GM23338 (cell line): ENCODE measurements at regions not wholly inside any gene's neighbourhood (a gene's known extent, or its start where the extent isn't known, plus 50 kb on each side); places are given as distances from the start of the nearest gene placed in this dataset.

Source experiments
- ATAC-seq: fragments of 200-7000 bp; cut with Tn5 transposase; 3 replicates; pipeline ENCODE4 v1.9.1; 2020
- DNase-seq: peaks from one replicate; pipeline ENCODE4 v3.0.0-alpha.2; 2015; ENCODE audit warnings: low spot score
- H2AFZ ChIP-seq: fragments of 200-600 bp; sonication (generic); 2 replicates; pipeline ENCODE4 v1.8.0; 2016; ENCODE audit warnings: antibody characterized with exemption, mild to moderate bottlenecking, moderate library complexity
- H3F3A ChIP-seq: fragments of 200-600 bp; sonication (generic); replicated peaks from 2 replicates; pipeline ENCODE4 v1.8.0; 2017; ENCODE audit warnings: antibody characterized with exemption, mixed run types, low read depth
- H3K27ac ChIP-seq: fragments of 200-600 bp; sonication (generic); 2 replicates; pipeline ENCODE4 v1.6.1; 2016; ENCODE audit warnings: low read depth
- H3K27me3 ChIP-seq: fragments of 200-600 bp; sonication (generic); 2 replicates; pipeline ENCODE4 v1.8.0; 2016; ENCODE audit warnings: mild to moderate bottlenecking, mixed run types, moderate library complexity; ENCODE audit not compliant: insufficient read depth
- H3K36me3 ChIP-seq: fragments of 200-600 bp; sonication (generic); 2 replicates; pipeline ENCODE4 v1.8.0; 2016; ENCODE audit warnings: mild to moderate bottlenecking; ENCODE audit not compliant: insufficient read depth
- H3K4me1 ChIP-seq: fragments of 200-600 bp; sonication (generic); 2 replicates; pipeline ENCODE4 v1.8.0; 2016; ENCODE audit warnings: mild to moderate bottlenecking, moderate library complexity; ENCODE audit not compliant: insufficient read depth
- H3K4me2 ChIP-seq: fragments of 200-600 bp; sonication (generic); 2 replicates; pipeline ENCODE4 v1.7.1; 2017; ENCODE audit warnings: mixed run types
- H3K4me3 ChIP-seq: fragments of 200-600 bp; sonication (generic); 2 replicates; pipeline ENCODE4 v1.6.1; 2016; ENCODE audit warnings: mixed run types
- H3K79me2 ChIP-seq: fragments of 200-600 bp; sonication (generic); replicated peaks from 2 replicates; pipeline ENCODE4 v1.8.0; 2017; ENCODE audit warnings: mild to moderate bottlenecking; ENCODE audit not compliant: insufficient read depth
- H3K9me2 ChIP-seq: fragments of 200-600 bp; sonication (generic); 2 replicates; pipeline ENCODE4 v1.8.0; 2017; ENCODE audit not compliant: insufficient read depth
- H4K20me1 ChIP-seq: fragments of 200-600 bp; sonication (generic); replicated peaks from 2 replicates; pipeline ENCODE4 v1.8.0; 2017; ENCODE audit warnings: mild to moderate bottlenecking; ENCODE audit not compliant: insufficient read depth
- H3K27ac Mint-ChIP-seq: 2 replicates; pipeline ENCODE4 v1.8.0; 2020; ENCODE audit warnings: inconsistent platforms, mild to moderate bottlenecking, moderate library complexity, mixed read lengths
- H3K27me3 Mint-ChIP-seq: 3 replicates; pipeline ENCODE4 v1.8.0; 2022; ENCODE audit warnings: low read depth, mild to moderate bottlenecking, moderate library complexity, mixed read lengths, inconsistent platforms; ENCODE audit not compliant: insufficient read depth, poor library complexity
- H3K36me3 Mint-ChIP-seq: 3 replicates; pipeline ENCODE4 v1.8.0; 2021; ENCODE audit warnings: low read depth, mild to moderate bottlenecking, inconsistent platforms, moderate library complexity, mixed read lengths
- H3K4me1 Mint-ChIP-seq: 3 replicates; pipeline ENCODE4 v1.8.0; 2020; ENCODE audit warnings: mild to moderate bottlenecking, inconsistent platforms, mixed read lengths
- H3K4me3 Mint-ChIP-seq: 3 replicates; pipeline ENCODE4 v1.8.0; 2021; ENCODE audit warnings: moderate library complexity, mild to moderate bottlenecking, inconsistent platforms, mixed read lengths
- H3K9me3 Mint-ChIP-seq: 3 replicates; pipeline ENCODE4 v1.8.0; 2020; ENCODE audit warnings: moderate library complexity, mild to moderate bottlenecking, inconsistent platforms, mixed read lengths
- CREB1 ChIP-seq: fragments of 250-450 bp; sonication (Bioruptor Pico); IDR thresholded peaks from 2 replicates; pipeline ENCODE4 v1.5.0; 2020; ENCODE audit warnings: low read depth, mild to moderate bottlenecking, moderate library complexity
- EZH2phosphoT487 ChIP-seq: fragments of 200-600 bp; sonication (generic); IDR thresholded peaks from one replicate; pipeline ENCODE4 v1.8.1; 2018; ENCODE audit warnings: antibody characterized with exemption; ENCODE audit not compliant: unreplicated experiment
- JUNB ChIP-seq: IDR thresholded peaks from one replicate; pipeline ENCODE4 v1.6.1; 2016; ENCODE audit warnings: antibody characterized with exemption; ENCODE audit not compliant: unreplicated experiment
- NANOG ChIP-seq: IDR thresholded peaks from 2 replicates; pipeline ENCODE4 v1.6.1; 2016; ENCODE audit warnings: antibody characterized with exemption, borderline replicate concordance
- POLR2AphosphoS5 ChIP-seq: IDR thresholded peaks from 2 replicates; pipeline ENCODE4 v1.6.1; 2016; ENCODE audit warnings: antibody characterized with exemption, low read depth
- STAT1 ChIP-seq: IDR thresholded peaks from one replicate; pipeline ENCODE4 v1.6.1; 2016; ENCODE audit warnings: antibody characterized with exemption; ENCODE audit not compliant: unreplicated experiment
- ZNF331 ChIP-seq: fragments of 250-450 bp; sonication (Bioruptor Pico); IDR thresholded peaks from 2 replicates; pipeline ENCODE4 v1.5.0; 2020; ENCODE audit warnings: low read depth, mild to moderate bottlenecking, moderate library complexity
- TF ChIP-seq, protein P1 (sequence below), 2 experiments: fragments of 200-600 bp in 1 of 2; sonication (generic) in 1 of 2; conservative IDR thresholded peaks; 2 replicates each; pipeline versions ENCODE4 v1.5.1 to v1.6.1; 2016 to 2017; ENCODE audit warnings: antibody characterized with exemption in 2 of 2, low read depth in 2 of 2, mild to moderate bottlenecking in 2 of 2, moderate library complexity in 1 of 2
- TF ChIP-seq, protein P2 (sequence below): IDR thresholded peaks from 2 replicates; pipeline ENCODE4 v1.6.1; 2016; ENCODE audit warnings: antibody characterized with exemption
- TF ChIP-seq, protein P3 (sequence below): IDR thresholded peaks from one replicate; pipeline ENCODE4 v1.6.1; 2018; ENCODE audit warnings: antibody characterized with exemption; ENCODE audit not compliant: unreplicated experiment

DNA sequence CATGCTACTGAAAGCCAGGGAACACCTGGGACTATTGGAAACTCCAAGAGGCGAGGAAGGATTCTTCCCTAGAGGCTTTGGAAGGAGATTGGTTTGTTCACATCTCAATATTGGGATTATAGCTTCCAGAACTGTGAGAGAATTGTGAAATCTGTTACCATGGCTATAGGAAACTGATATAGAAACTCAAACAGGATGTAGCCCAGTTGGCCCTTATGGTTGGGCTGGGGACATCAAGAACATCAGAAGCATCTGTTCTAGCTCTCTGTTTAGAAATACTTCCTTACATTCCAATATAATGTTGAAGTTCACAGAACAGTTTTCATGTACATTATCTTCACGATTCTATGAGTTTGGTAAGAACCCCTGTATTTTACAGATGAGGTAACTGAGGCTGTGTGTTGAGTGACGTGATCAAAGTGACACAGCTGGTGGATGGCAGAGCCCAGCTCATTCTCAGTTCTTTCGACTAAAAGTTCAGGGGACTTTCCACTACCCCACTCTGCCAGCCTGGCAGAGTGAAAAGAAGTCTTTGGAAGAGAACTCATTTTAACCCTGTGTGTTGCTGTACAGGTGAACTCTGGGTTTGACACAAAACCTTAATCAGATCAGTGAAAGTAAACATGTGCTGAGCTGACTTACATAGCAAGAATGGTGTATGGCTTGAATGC is 183.0 kb downstream of the GBA3 start:
- TF ChIP-seq JUNB (no peak), POLR2AphosphoS5 (no peak)
- TF ChIP-seq, protein P1, sequence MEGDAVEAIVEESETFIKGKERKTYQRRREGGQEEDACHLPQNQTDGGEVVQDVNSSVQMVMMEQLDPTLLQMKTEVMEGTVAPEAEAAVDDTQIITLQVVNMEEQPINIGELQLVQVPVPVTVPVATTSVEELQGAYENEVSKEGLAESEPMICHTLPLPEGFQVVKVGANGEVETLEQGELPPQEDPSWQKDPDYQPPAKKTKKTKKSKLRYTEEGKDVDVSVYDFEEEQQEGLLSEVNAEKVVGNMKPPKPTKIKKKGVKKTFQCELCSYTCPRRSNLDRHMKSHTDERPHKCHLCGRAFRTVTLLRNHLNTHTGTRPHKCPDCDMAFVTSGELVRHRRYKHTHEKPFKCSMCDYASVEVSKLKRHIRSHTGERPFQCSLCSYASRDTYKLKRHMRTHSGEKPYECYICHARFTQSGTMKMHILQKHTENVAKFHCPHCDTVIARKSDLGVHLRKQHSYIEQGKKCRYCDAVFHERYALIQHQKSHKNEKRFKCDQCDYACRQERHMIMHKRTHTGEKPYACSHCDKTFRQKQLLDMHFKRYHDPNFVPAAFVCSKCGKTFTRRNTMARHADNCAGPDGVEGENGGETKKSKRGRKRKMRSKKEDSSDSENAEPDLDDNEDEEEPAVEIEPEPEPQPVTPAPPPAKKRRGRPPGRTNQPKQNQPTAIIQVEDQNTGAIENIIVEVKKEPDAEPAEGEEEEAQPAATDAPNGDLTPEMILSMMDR (conservative IDR thresholded peaks at IDR 0.05; ENCODE audit: low read depth in 2 of 2): no peak
- TF ChIP-seq, protein P2, sequence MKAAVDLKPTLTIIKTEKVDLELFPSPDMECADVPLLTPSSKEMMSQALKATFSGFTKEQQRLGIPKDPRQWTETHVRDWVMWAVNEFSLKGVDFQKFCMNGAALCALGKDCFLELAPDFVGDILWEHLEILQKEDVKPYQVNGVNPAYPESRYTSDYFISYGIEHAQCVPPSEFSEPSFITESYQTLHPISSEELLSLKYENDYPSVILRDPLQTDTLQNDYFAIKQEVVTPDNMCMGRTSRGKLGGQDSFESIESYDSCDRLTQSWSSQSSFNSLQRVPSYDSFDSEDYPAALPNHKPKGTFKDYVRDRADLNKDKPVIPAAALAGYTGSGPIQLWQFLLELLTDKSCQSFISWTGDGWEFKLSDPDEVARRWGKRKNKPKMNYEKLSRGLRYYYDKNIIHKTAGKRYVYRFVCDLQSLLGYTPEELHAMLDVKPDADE: no peak
- ATAC-seq: no peak
- H3K27ac Mint-ChIP-seq: no peak overlapping the region
- no peaks in the 10 kb centered on the region for H3K9me3 Mint-ChIP-seq
- Histone ChIP-seq H3K4me3 (no peak overlapping the region), H3K36me3 (no peaks in the 10 kb centered on the region), H3K4me1 (no peaks in the 10 kb centered on the region), H3K4me2 (no peak overlapping the region), H3F3A (no peaks in the 10 kb centered on the region), H3K79me2 (no peaks in the 10 kb centered on the region), H2AFZ (no peak overlapping the region), H3K27me3 (no peaks in the 10 kb centered on the region), H4K20me1 (no peaks in the 10 kb centered on the region), H3K27ac (no peak overlapping the region), H3K9me2 (peaks cover 13% of the 10 kb centered on the region; the same call in 1 of the 2 replicates)
- H3K4me3 Mint-ChIP-seq: no peak overlapping the region
- no peaks in the 10 kb centered on the region for H3K27me3 Mint-ChIP-seq
- H3K36me3 Mint-ChIP-seq: no peaks in the 10 kb centered on the region
- DNase-seq: no peak
- H3K4me1 Mint-ChIP-seq: no peaks in the 10 kb centered on the region

DNA sequence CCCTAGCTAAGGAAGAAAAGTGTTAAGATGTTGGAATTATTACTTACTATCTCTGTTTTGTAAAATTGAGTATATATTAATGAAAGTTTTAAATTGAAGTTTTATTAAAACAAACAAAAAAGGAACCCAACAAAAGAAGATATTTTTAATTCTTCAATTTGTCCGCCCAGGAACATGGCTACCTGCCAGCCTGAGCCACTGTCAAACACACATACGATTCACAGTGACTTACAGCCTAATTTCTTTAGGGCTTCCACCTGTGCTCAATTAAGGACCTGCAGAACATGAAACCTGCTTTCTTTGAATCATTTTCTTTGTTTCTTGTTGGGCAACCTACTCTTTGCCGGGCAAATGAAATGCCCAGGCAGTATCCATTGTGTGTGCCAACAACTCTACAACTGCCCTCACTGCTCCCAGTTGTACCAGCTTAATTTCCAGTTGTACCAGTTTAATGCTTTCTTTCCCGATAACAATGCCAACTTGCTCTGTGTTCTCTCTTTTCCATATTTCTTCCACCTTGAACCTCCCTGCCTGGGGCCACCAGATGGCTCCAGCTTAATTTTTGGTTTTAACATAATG is 181.7 kb downstream of the GBA3 start:
- H3K27me3 Mint-ChIP-seq: no peaks in the 10 kb centered on the region
- H3K36me3 Mint-ChIP-seq: no peaks in the 10 kb centered on the region
- H3K4me1 ChIP-seq: no peaks in the 10 kb centered on the region
- H3K4me1 Mint-ChIP-seq: no peaks in the 10 kb centered on the region
- no peak overlapping the region for H3K27ac ChIP-seq
- H3K79me2 ChIP-seq: no peaks in the 10 kb centered on the region
- ATAC-seq (no peak), DNase-seq (no peak)
- H2AFZ ChIP-seq: no peak overlapping the region; the same call in 1 of the 2 replicates
- H3K27ac Mint-ChIP-seq: no peak overlapping the region
- no peak overlapping the region for H3K4me2 ChIP-seq
- no peaks in the 10 kb centered on the region for H3F3A ChIP-seq
- no peak overlapping the region for H3K4me3 Mint-ChIP-seq
- H4K20me1 ChIP-seq: no peaks in the 10 kb centered on the region
- no peaks in the 10 kb centered on the region for H3K9me3 Mint-ChIP-seq
- H3K9me2 ChIP-seq: peaks cover 13% of the 10 kb centered on the region; the same call in 1 of the 2 replicates
- no peaks in the 10 kb centered on the region for H3K36me3 ChIP-seq
- H3K27me3 ChIP-seq: no peaks in the 10 kb centered on the region
- no peak for TF ChIP-seq POLR2AphosphoS5
- TF ChIP-seq JUNB: no peak
- TF ChIP-seq, protein P2: no peak
- TF ChIP-seq, protein P3, sequence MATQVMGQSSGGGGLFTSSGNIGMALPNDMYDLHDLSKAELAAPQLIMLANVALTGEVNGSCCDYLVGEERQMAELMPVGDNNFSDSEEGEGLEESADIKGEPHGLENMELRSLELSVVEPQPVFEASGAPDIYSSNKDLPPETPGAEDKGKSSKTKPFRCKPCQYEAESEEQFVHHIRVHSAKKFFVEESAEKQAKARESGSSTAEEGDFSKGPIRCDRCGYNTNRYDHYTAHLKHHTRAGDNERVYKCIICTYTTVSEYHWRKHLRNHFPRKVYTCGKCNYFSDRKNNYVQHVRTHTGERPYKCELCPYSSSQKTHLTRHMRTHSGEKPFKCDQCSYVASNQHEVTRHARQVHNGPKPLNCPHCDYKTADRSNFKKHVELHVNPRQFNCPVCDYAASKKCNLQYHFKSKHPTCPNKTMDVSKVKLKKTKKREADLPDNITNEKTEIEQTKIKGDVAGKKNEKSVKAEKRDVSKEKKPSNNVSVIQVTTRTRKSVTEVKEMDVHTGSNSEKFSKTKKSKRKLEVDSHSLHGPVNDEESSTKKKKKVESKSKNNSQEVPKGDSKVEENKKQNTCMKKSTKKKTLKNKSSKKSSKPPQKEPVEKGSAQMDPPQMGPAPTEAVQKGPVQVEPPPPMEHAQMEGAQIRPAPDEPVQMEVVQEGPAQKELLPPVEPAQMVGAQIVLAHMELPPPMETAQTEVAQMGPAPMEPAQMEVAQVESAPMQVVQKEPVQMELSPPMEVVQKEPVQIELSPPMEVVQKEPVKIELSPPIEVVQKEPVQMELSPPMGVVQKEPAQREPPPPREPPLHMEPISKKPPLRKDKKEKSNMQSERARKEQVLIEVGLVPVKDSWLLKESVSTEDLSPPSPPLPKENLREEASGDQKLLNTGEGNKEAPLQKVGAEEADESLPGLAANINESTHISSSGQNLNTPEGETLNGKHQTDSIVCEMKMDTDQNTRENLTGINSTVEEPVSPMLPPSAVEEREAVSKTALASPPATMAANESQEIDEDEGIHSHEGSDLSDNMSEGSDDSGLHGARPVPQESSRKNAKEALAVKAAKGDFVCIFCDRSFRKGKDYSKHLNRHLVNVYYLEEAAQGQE: no peak
- TF ChIP-seq, protein P1 (conservative IDR thresholded peaks at IDR 0.05; ENCODE audit: low read depth in 2 of 2): no peak
- no peak for TF ChIP-seq EZH2phosphoT487
- no peak for TF ChIP-seq NANOG
- no peak for TF ChIP-seq STAT1
- no peak for TF ChIP-seq CREB1 (CRISPR knock-in tag)
- TF ChIP-seq ZNF331 (CRISPR knock-in tag): no peak
- no peak overlapping the region for H3K4me3 ChIP-seq
